HG03354 (cell line): ENCODE measurements at regions not wholly inside any gene's neighbourhood (a gene's known extent, or its start where the extent isn't known, plus 50 kb on each side); places are given as distances from the start of the nearest gene placed in this dataset.

Experiments
- ATAC-seq: cut with Tn5 transposase; IDR thresholded peaks from one replicate; pipeline ENCODE4 v1.9.1; 2021; ENCODE audit warnings: mild to moderate bottlenecking; ENCODE audit not compliant: unreplicated experiment, poor library complexity, severe bottlenecking

GRCh38 chr1:239436286-239436685, 49.9 kb downstream of the CHRM3 start:
- no peak for ATAC-seq

- no peak for ATAC-seq
Measured at GRCh38 chr1:239437822-239438221, 51.5 kb downstream of the CHRM3 start.

GRCh38 chr1:239438891-239439290, 52.5 kb downstream of the CHRM3 start:
- no peak for ATAC-seq

GRCh38 chr1:239443361-239443760, 57.0 kb downstream of the CHRM3 start:
- no peak for ATAC-seq

- no peak for ATAC-seq
Measured at GRCh38 chr1:239446611-239447010, 60.2 kb downstream of the CHRM3 start.

GRCh38 chr1:239448911-239449310, 62.5 kb downstream of the CHRM3 start:
- ATAC-seq: no peak

GRCh38 chr1:239455743-239456142, 69.4 kb downstream of the CHRM3 start:
- ATAC-seq: no peak

GRCh38 chr1:239456788-239457187, 70.4 kb downstream of the CHRM3 start:
- ATAC-seq: no peak

- peak; percentile 74 for ATAC-seq
Measured at GRCh38 chr1:239457491-239458143, 71.2 kb downstream of the CHRM3 start.

- peak; percentile 86 for ATAC-seq
Measured at GRCh38 chr1:239458144-239458500, 71.8 kb downstream of the CHRM3 start.

GRCh38 chr1:239467730-239468129, 81.4 kb downstream of the CHRM3 start:
- ATAC-seq: no peak

- ATAC-seq: no peak
Measured at GRCh38 chr1:239478069-239478468, 91.7 kb downstream of the CHRM3 start.

- no peak for ATAC-seq
Measured at GRCh38 chr1:239483391-239483790, 97.0 kb downstream of the CHRM3 start.

GRCh38 chr1:239493811-239494414, 107.5 kb downstream of the CHRM3 start:
- ATAC-seq: no peak

GRCh38 chr1:239505094-239505493, 118.7 kb downstream of the CHRM3 start:
- ATAC-seq: no peak

- ATAC-seq: no peak
Measured at GRCh38 chr1:239507826-239508225, 121.5 kb downstream of the CHRM3 start.

GRCh38 chr1:239511875-239512274, 125.5 kb downstream of the CHRM3 start:
- no peak for ATAC-seq

- no peak for ATAC-seq
Measured at GRCh38 chr1:239516579-239516978, 130.2 kb downstream of the CHRM3 start.

GRCh38 chr1:239526391-239526790, 140.0 kb downstream of the CHRM3 start:
- ATAC-seq: no peak

GRCh38 chr1:239527051-239527693, 140.8 kb downstream of the CHRM3 start:
- no peak for ATAC-seq

GRCh38 chr1:239536165-239536849, 149.9 kb downstream of the CHRM3 start:
- ATAC-seq: no peak
